ENCODE measurements at regions not wholly inside any gene's neighbourhood (a gene's known extent, or its start where the extent isn't known, plus 50 kb on each side); places are given as distances from the start of the nearest gene placed in this dataset.

GRCh38 chr9:79377339-79377855 is 194.4 kb upstream of the TLE4 start:
- no peak for TF ChIP-seq CTCF (IDR thresholded peaks at IDR 0.05; ENCODE audit: low read depth, low read length)
- no peak overlapping the region for H3K4me3 ChIP-seq (ENCODE audit: low read depth, low read length)

- no peak for TF ChIP-seq CTCF (IDR thresholded peaks at IDR 0.05; ENCODE audit: low read depth, low read length)
- no peak overlapping the region for H3K4me3 ChIP-seq (ENCODE audit: low read depth, low read length)
Measured at GRCh38 chr9:79378107-79378506, 193.7 kb upstream of the TLE4 start.

GRCh38 chr9:79382044-79382443 is 189.7 kb upstream of the TLE4 start:
- no peak for TF ChIP-seq CTCF (IDR thresholded peaks at IDR 0.05; ENCODE audit: low read depth, low read length)
- H3K4me3 ChIP-seq (ENCODE audit: low read depth, low read length): no peak overlapping the region

GRCh38 chr9:79382458-79382857 is 189.3 kb upstream of the TLE4 start:
- H3K4me3 ChIP-seq (ENCODE audit: low read depth, low read length): no peak overlapping the region
- no peak for TF ChIP-seq CTCF (IDR thresholded peaks at IDR 0.05; ENCODE audit: low read depth, low read length)

- H3K4me3 ChIP-seq (ENCODE audit: low read depth, low read length): no peak overlapping the region
- TF ChIP-seq CTCF (IDR thresholded peaks at IDR 0.05; ENCODE audit: low read depth, low read length): no peak
Measured at GRCh38 chr9:79383096-79383495, 188.7 kb upstream of the TLE4 start.

- no peak overlapping the region for H3K4me3 ChIP-seq (ENCODE audit: low read depth, low read length)
- no peak for TF ChIP-seq CTCF (IDR thresholded peaks at IDR 0.05; ENCODE audit: low read depth, low read length)
Measured at GRCh38 chr9:79384091-79384490, 187.7 kb upstream of the TLE4 start.

GRCh38 chr9:79384501-79384900 is 187.3 kb upstream of the TLE4 start:
- no peak overlapping the region for H3K4me3 ChIP-seq (ENCODE audit: low read depth, low read length)
- TF ChIP-seq CTCF (IDR thresholded peaks at IDR 0.05; ENCODE audit: low read depth, low read length): no peak
